Heart right ventricle (tissue), 16 donors: ENCODE measurements at regions not wholly inside any gene's neighbourhood (a gene's known extent, or its start where the extent isn't known, plus 50 kb on each side); places are given as distances from the start of the nearest gene placed in this dataset.

Experiments used
- ATAC-seq, 8 donors: fragments of 200-7000 bp; cut with Tn5 transposase; one replicate each; pipeline ENCODE4 v1.9.1; 2020; ENCODE audit warnings: mild to moderate bottlenecking in 8 of 8, moderate library complexity in 8 of 8, moderate number of reproducible peaks in 1 of 8
- DNase-seq, 2 donors: peaks; one replicate each; pipeline ENCODE4 v3.0.0-alpha.2; 2020
- H3K27ac ChIP-seq, 10 donors: fragments of 200-600 bp; sonication (generic) in 2 of 10; one replicate each; pipeline versions ENCODE4 v1.5.0 to v1.8.0; 2020 to 2022; ENCODE audit warnings: mild to moderate bottlenecking in 3 of 10
- H3K27me3 ChIP-seq, 7 donors: fragments of 200-600 bp; one replicate each; pipeline ENCODE4 v1.8.0; 2021 to 2022; ENCODE audit warnings: mild to moderate bottlenecking in 2 of 7
- H3K36me3 ChIP-seq, 9 donors: fragments of 200-600 bp; sonication (generic) in 1 of 9; one replicate each; pipeline versions ENCODE4 v1.5.0 to v1.8.0; 2020 to 2022; ENCODE audit warnings: mild to moderate bottlenecking in 2 of 9
- H3K4me1 ChIP-seq, 9 donors: fragments of 200-600 bp; sonication (generic) in 1 of 9; one replicate each; pipeline versions ENCODE4 v1.5.0 to v1.8.0; 2020 to 2022; ENCODE audit warnings: mild to moderate bottlenecking in 4 of 9
- H3K4me3 ChIP-seq, 10 donors: fragments of 200-600 bp; sonication (generic) in 2 of 10; one replicate each; pipeline versions ENCODE4 v1.5.0 to v1.8.0; 2020 to 2022; ENCODE audit warnings: mild to moderate bottlenecking in 7 of 10, moderate library complexity in 2 of 10
- H3K9me3 ChIP-seq, 11 donors: fragments of 200-600 bp in 10 of 11; sonication (generic) in 2 of 11; one replicate each; pipeline versions ENCODE4 v1.5.0 to v1.8.0; 2013 to 2022; ENCODE audit warnings: mild to moderate bottlenecking in 2 of 11, control low read depth in 1 of 11, moderate library complexity in 1 of 11
- CTCF ChIP-seq, 9 donors: fragments of 200-600 bp; sonication (generic) in 2 of 9; IDR thresholded peaks; one replicate each; pipeline versions ENCODE4 v1.5.0 to v1.8.0; 2021 to 2022; ENCODE audit warnings: antibody characterized with exemption in 9 of 9, mild to moderate bottlenecking in 5 of 9, moderate library complexity in 1 of 9
- WGBS, 2 donors: extraction: QIAGEN DNeasy Blood & Tissue Kit; methylation state at CpG; one replicate each; pipeline ENCODE4 v1.1.7; 2013; ENCODE audit warnings: inconsistent platforms in 1 of 2; 5-methylcytosine and 5-hydroxymethylcytosine counted together
- intact Hi-C, 10 donors: fragments of 100-400 bp; cut with DNase I; formaldehyde crosslinking; loops; one replicate each; pipeline versions ENCODE4 v1.11.1 to v1.14.2; 2022
- donor health status: Arrhythmogenic right ventricular cardiomyopathy.
- donor health status: ischemic (EF 13 %, LVEDD 7.1; RV severe dilation, severe dysfunction).
- donor health status: healthy with polysubstance abuse.
- donor health status: DM: no; HTN: yes; CAD: no.
- donor health status: DM: no; HTN: no; CAD: no.
- donor health status: ischemic (EF 25% LVEDD 6.9; RV normal size, moderate dysfunction).
- donor health status: ischemic (EF 25% LVEDD 5.7; RV mildly dilated, moderate dysfunction).
- donor health status: healthy.
- donor health status: DM: yes; HTN: yes; CAD: no.
- donor health status: Ischemic cardiomyopathy.
- donor health status: ischemic (EF 35%, LVEDD 5.7; RV mildly dilated, moderate dysfunction).
- donor health status: nonischemic (EF 11% LVEDD 7.7; RV severe dilation, severe dysfunction).
- donor health status: DM: yes; HTN: yes; CAD: no.
- donor health status: PGD.
- donor health status: ischemic (EF 29% LVEDD 5.4; RV normal size, mild dysfunction).
- donor health status: nonischemic (EF 23%, LVEDD 6.1; RV moderate dilation, normal function).

GRCh38 chr3:71850654-71851053 lies 65.7 kb upstream of the PROK2 start:
- ATAC-seq (no peak), DNase-seq (no peak)
- H3K36me3 ChIP-seq = no peaks in the 10 kb centered on the region
- H3K4me1 ChIP-seq = no peaks in the 10 kb centered on the region
- H3K4me3 ChIP-seq = no peak overlapping the region
- H3K9me3 ChIP-seq = peaks cover 0 to 11% (median 0%) of the 10 kb centered on the region in 11 donors
- no peak for TF ChIP-seq CTCF (IDR thresholded peaks at IDR 0.05)
- 58 to 64% methylated on average over 1 of the region's 1 CpG for WGBS, 2 donors
- peak overlapping the region in 1 of 10 donors; percentile 57 for H3K27ac ChIP-seq
- peaks cover 0 to 39% (median 14%) of the 10 kb centered on the region in 7 donors for H3K27me3 ChIP-seq
- intact Hi-C loops = loop anchor here in 2 of 10 donors (10.0 kb wide), 1 partner anchor 116 kb away; no protein-coding TSS in a partner anchor

GRCh38 chr3:71849681-71850080 lies 64.7 kb upstream of the PROK2 start:
- no peak for TF ChIP-seq CTCF (IDR thresholded peaks at IDR 0.05)
- ATAC-seq = no peak
- Histone ChIP-seq H3K9me3 (peaks cover 0 to 11% (median 0%) of the 10 kb centered on the region in 11 donors), H3K36me3 (no peaks in the 10 kb centered on the region), H3K4me3 (no peak overlapping the region), H3K4me1 (no peaks in the 10 kb centered on the region), H3K27me3 (peaks cover 0 to 39% (median 14%) of the 10 kb centered on the region in 7 donors), H3K27ac (no peak overlapping the region)
- intact Hi-C loops = loop anchor here in 2 of 10 donors (10.0 kb wide), 1 partner anchor 115 kb away; no protein-coding TSS in a partner anchor
- no peak for DNase-seq

- no peak for ATAC-seq
- H3K4me3 ChIP-seq = no peak overlapping the region
- peaks cover 0 to 11% (median 0%) of the 10 kb centered on the region in 11 donors for H3K9me3 ChIP-seq
- DNase-seq = no peak
- peaks cover 0 to 3% (median 0%) of the 10 kb centered on the region in 9 donors for H3K4me1 ChIP-seq
- 61 to 65% methylated on average over 4 of the region's 4 CpGs for WGBS, 2 donors
- no peak overlapping the region for H3K27ac ChIP-seq
- intact Hi-C loops = no loop called here
- no peak for TF ChIP-seq CTCF (IDR thresholded peaks at IDR 0.05)
- H3K36me3 ChIP-seq = no peaks in the 10 kb centered on the region
- peaks cover 0 to 39% (median 14%) of the 10 kb centered on the region in 7 donors for H3K27me3 ChIP-seq
Observed at GRCh38 chr3:71847794-71848193, 62.8 kb upstream of the PROK2 start.

- no peaks in the 10 kb centered on the region for H3K36me3 ChIP-seq
- peaks cover 0 to 14% (median 0%) of the 10 kb centered on the region in 9 donors for H3K4me1 ChIP-seq
- H3K27ac ChIP-seq = no peak overlapping the region
- peaks cover 0 to 11% (median 0%) of the 10 kb centered on the region in 11 donors for H3K9me3 ChIP-seq
- intact Hi-C loops = no loop called here
- DNase-seq (no peak), ATAC-seq (no peak)
- TF ChIP-seq CTCF (IDR thresholded peaks at IDR 0.05) = no peak
- WGBS, 2 donors = 66 to 68% methylated on average over 10 of the region's 10 CpGs
- H3K4me3 ChIP-seq = no peak overlapping the region
- peaks cover 0 to 39% (median 14%) of the 10 kb centered on the region in 7 donors for H3K27me3 ChIP-seq
Observed at GRCh38 chr3:71846185-71846584, 61.2 kb upstream of the PROK2 start.
